ENCODE measurements at regions not wholly inside any gene's neighbourhood (a gene's known extent, or its start where the extent isn't known, plus 50 kb on each side); places are given as distances from the start of the nearest gene placed in this dataset.
A peak's percentile ranks its signal among the peaks of the same experiment; 100 is the strongest.

DNA sequence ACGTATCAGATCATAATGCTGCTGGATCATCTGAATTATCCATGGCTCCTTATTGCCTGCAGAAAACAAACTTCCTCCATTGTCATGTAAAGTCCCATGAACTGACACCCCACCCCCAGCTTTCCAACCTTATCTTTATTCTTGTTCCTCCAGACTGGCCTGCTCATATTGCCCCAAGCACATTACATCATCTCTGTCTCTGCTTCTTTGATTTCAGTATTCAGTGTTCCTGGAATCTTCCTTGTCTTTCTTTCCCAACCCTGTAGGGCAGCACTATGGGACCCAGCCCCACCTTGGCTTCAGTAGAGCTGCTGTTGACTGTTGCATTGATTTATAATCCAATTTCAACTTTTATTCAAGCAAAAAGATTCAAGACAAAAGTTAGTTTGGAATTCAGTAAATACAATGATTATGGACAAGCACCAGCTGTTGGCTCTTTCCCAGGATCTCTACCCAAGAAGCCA is 187.5 kb upstream of the ECI2 start (continued):
- TF ChIP-seq CCNT2 (IDR thresholded peaks at IDR 0.05; ENCODE audit: borderline replicate concordance, extremely low read depth, insufficient read length, low read depth, low read length) (no peak), SPI1 (IDR thresholded peaks at IDR 0.05; ENCODE audit: borderline replicate concordance, low read depth, low read length) (no peak), ZNF445 (CRISPR knock-in tag; IDR thresholded peaks at IDR 0.05; ENCODE audit: low read depth) (no peak), DPF2 (IDR thresholded peaks at IDR 0.05) (peak; percentile 69), ZNF384 (IDR thresholded peaks at IDR 0.05; ENCODE audit: low read depth, low read length) (no peak), ZNF77 (CRISPR knock-in tag; IDR thresholded peaks at IDR 0.05) (no peak), PHB2 (IDR thresholded peaks at IDR 0.05; ENCODE audit: low read depth) (no peak), ZFX (CRISPR knock-in tag; IDR thresholded peaks at IDR 0.05) (no peak; the same call in 1 of the 2 replicates), ZNF507 (tag; conservative IDR thresholded peaks at IDR 0.05) (no peak), E2F3 (CRISPR knock-in tag; IDR thresholded peaks at IDR 0.05) (no peak), PHF20 (IDR thresholded peaks at IDR 0.05; ENCODE audit: partially characterized antibody) (no peak), MCM5 (IDR thresholded peaks at IDR 0.05; ENCODE audit: low read depth) (no peak), HDGF (IDR thresholded peaks at IDR 0.05) (no peak), ZNF3 (CRISPR knock-in tag; IDR thresholded peaks at IDR 0.05) (no peak)
- TF ChIP-seq, protein P1, sequence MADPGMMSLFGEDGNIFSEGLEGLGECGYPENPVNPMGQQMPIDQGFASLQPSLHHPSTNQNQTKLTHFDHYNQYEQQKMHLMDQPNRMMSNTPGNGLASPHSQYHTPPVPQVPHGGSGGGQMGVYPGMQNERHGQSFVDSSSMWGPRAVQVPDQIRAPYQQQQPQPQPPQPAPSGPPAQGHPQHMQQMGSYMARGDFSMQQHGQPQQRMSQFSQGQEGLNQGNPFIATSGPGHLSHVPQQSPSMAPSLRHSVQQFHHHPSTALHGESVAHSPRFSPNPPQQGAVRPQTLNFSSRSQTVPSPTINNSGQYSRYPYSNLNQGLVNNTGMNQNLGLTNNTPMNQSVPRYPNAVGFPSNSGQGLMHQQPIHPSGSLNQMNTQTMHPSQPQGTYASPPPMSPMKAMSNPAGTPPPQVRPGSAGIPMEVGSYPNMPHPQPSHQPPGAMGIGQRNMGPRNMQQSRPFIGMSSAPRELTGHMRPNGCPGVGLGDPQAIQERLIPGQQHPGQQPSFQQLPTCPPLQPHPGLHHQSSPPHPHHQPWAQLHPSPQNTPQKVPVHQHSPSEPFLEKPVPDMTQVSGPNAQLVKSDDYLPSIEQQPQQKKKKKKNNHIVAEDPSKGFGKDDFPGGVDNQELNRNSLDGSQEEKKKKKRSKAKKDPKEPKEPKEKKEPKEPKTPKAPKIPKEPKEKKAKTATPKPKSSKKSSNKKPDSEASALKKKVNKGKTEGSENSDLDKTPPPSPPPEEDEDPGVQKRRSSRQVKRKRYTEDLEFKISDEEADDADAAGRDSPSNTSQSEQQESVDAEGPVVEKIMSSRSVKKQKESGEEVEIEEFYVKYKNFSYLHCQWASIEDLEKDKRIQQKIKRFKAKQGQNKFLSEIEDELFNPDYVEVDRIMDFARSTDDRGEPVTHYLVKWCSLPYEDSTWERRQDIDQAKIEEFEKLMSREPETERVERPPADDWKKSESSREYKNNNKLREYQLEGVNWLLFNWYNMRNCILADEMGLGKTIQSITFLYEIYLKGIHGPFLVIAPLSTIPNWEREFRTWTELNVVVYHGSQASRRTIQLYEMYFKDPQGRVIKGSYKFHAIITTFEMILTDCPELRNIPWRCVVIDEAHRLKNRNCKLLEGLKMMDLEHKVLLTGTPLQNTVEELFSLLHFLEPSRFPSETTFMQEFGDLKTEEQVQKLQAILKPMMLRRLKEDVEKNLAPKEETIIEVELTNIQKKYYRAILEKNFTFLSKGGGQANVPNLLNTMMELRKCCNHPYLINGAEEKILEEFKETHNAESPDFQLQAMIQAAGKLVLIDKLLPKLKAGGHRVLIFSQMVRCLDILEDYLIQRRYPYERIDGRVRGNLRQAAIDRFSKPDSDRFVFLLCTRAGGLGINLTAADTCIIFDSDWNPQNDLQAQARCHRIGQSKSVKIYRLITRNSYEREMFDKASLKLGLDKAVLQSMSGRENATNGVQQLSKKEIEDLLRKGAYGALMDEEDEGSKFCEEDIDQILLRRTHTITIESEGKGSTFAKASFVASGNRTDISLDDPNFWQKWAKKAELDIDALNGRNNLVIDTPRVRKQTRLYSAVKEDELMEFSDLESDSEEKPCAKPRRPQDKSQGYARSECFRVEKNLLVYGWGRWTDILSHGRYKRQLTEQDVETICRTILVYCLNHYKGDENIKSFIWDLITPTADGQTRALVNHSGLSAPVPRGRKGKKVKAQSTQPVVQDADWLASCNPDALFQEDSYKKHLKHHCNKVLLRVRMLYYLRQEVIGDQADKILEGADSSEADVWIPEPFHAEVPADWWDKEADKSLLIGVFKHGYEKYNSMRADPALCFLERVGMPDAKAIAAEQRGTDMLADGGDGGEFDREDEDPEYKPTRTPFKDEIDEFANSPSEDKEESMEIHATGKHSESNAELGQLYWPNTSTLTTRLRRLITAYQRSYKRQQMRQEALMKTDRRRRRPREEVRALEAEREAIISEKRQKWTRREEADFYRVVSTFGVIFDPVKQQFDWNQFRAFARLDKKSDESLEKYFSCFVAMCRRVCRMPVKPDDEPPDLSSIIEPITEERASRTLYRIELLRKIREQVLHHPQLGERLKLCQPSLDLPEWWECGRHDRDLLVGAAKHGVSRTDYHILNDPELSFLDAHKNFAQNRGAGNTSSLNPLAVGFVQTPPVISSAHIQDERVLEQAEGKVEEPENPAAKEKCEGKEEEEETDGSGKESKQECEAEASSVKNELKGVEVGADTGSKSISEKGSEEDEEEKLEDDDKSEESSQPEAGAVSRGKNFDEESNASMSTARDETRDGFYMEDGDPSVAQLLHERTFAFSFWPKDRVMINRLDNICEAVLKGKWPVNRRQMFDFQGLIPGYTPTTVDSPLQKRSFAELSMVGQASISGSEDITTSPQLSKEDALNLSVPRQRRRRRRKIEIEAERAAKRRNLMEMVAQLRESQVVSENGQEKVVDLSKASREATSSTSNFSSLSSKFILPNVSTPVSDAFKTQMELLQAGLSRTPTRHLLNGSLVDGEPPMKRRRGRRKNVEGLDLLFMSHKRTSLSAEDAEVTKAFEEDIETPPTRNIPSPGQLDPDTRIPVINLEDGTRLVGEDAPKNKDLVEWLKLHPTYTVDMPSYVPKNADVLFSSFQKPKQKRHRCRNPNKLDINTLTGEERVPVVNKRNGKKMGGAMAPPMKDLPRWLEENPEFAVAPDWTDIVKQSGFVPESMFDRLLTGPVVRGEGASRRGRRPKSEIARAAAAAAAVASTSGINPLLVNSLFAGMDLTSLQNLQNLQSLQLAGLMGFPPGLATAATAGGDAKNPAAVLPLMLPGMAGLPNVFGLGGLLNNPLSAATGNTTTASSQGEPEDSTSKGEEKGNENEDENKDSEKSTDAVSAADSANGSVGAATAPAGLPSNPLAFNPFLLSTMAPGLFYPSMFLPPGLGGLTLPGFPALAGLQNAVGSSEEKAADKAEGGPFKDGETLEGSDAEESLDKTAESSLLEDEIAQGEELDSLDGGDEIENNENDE (IDR thresholded peaks at IDR 0.05; ENCODE audit: low read depth, low read length): no peak
- TF ChIP-seq, protein P2, sequence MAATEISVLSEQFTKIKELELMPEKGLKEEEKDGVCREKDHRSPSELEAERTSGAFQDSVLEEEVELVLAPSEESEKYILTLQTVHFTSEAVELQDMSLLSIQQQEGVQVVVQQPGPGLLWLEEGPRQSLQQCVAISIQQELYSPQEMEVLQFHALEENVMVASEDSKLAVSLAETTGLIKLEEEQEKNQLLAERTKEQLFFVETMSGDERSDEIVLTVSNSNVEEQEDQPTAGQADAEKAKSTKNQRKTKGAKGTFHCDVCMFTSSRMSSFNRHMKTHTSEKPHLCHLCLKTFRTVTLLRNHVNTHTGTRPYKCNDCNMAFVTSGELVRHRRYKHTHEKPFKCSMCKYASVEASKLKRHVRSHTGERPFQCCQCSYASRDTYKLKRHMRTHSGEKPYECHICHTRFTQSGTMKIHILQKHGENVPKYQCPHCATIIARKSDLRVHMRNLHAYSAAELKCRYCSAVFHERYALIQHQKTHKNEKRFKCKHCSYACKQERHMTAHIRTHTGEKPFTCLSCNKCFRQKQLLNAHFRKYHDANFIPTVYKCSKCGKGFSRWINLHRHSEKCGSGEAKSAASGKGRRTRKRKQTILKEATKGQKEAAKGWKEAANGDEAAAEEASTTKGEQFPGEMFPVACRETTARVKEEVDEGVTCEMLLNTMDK (IDR thresholded peaks at IDR 0.05; ENCODE audit: borderline replicate concordance, insufficient read depth, low read depth, low read length, poor library complexity, severe bottlenecking): no peak

Measured in K562 (cell line).